MM.1S (cell line): ENCODE measurements at regions not wholly inside any gene's neighbourhood (a gene's known extent, or its start where the extent isn't known, plus 50 kb on each side); places are given as distances from the start of the nearest gene placed in this dataset.

Source experiments
- DNase-seq: peaks from one replicate; pipeline ENCODE4 v3.0.0-alpha.2; 2015
- H2AFZ ChIP-seq: fragments of 300-600 bp; sonication (generic); 2 replicates; pipeline ENCODE4 v1.6.0; 2016; ENCODE audit warnings: antibody characterized with exemption, low read length
- H3F3A ChIP-seq: fragments of 300-600 bp; sonication (generic); 2 replicates; pipeline ENCODE4 v1.6.1; 2016; ENCODE audit warnings: mild to moderate bottlenecking, antibody characterized with exemption, low read length, moderate library complexity, mixed read lengths; ENCODE audit not compliant: insufficient read depth
- H3K27ac ChIP-seq: fragments of 300-600 bp; sonication (generic); 2 replicates; pipeline ENCODE4 v1.5.1; 2016; ENCODE audit warnings: mild to moderate bottlenecking, low read length
- H3K27me3 ChIP-seq: fragments of 300-600 bp; sonication (generic); replicated peaks from 2 replicates; pipeline ENCODE4 v1.6.0; 2016; ENCODE audit warnings: low read length; ENCODE audit not compliant: insufficient read depth
- H3K36me3 ChIP-seq: fragments of 300-600 bp; sonication (generic); replicated peaks from 2 replicates; pipeline ENCODE4 v1.6.1; 2016; ENCODE audit warnings: mild to moderate bottlenecking, low read length, mixed read lengths; ENCODE audit not compliant: insufficient read depth
- H3K4me1 ChIP-seq: fragments of 300-600 bp; sonication (generic); 2 replicates; pipeline ENCODE4 v1.6.1; 2016; ENCODE audit warnings: low read length, mixed read lengths
- H3K4me2 ChIP-seq: fragments of 300-600 bp; sonication (generic); 2 replicates; pipeline ENCODE4 v1.6.0; 2016; ENCODE audit warnings: low read depth, low read length
- H3K4me3 ChIP-seq: fragments of 300-600 bp; sonication (generic); 2 replicates; pipeline ENCODE4 v1.5.1; 2016; ENCODE audit warnings: low read length, mixed read lengths
- H3K79me2 ChIP-seq: fragments of 300-600 bp; sonication (generic); 2 replicates; pipeline ENCODE4 v1.6.1; 2016; ENCODE audit warnings: mixed run types, low read length, mixed read lengths
- H3K9ac ChIP-seq: fragments of 300-600 bp; sonication (generic); 2 replicates; pipeline ENCODE4 v1.6.1; 2016; ENCODE audit warnings: low read length, mixed read lengths
- H3K9me2 ChIP-seq: fragments of 300-600 bp; sonication (generic); replicated peaks from 2 replicates; pipeline ENCODE4 v1.6.1; 2016; ENCODE audit warnings: mild to moderate bottlenecking, low read length, mixed read lengths; ENCODE audit not compliant: insufficient read depth
- H3K9me3 ChIP-seq: fragments of 300-600 bp; sonication (generic); replicated peaks from 2 replicates; pipeline ENCODE4 v1.6.1; 2016; ENCODE audit warnings: mild to moderate bottlenecking, low read length, mixed read lengths; ENCODE audit not compliant: insufficient read depth
- H4K20me1 ChIP-seq: fragments of 300-600 bp; sonication (generic); 2 replicates; pipeline ENCODE4 v1.6.1; 2016; ENCODE audit warnings: mild to moderate bottlenecking, low read length, moderate library complexity, mixed read lengths; ENCODE audit not compliant: insufficient read depth
- CTCF ChIP-seq: fragments of 300-600 bp; sonication (generic); IDR thresholded peaks from 2 replicates; pipeline ENCODE4 v1.5.1; 2016; ENCODE audit warnings: antibody characterized with exemption, low read length, mixed read lengths
- EZH2 ChIP-seq: fragments of 300-600 bp; sonication (generic); optimal IDR thresholded peaks from 2 replicates; pipeline ENCODE3; 2017; ENCODE audit warnings: low read depth, mild to moderate bottlenecking, antibody characterized with exemption, low read length, mixed read lengths
- EZH2phosphoT487 ChIP-seq: fragments of 300-600 bp; sonication (generic); IDR thresholded peaks from 2 replicates; pipeline ENCODE4 v1.6.1; 2018; ENCODE audit warnings: antibody characterized with exemption, low read length

DNA sequence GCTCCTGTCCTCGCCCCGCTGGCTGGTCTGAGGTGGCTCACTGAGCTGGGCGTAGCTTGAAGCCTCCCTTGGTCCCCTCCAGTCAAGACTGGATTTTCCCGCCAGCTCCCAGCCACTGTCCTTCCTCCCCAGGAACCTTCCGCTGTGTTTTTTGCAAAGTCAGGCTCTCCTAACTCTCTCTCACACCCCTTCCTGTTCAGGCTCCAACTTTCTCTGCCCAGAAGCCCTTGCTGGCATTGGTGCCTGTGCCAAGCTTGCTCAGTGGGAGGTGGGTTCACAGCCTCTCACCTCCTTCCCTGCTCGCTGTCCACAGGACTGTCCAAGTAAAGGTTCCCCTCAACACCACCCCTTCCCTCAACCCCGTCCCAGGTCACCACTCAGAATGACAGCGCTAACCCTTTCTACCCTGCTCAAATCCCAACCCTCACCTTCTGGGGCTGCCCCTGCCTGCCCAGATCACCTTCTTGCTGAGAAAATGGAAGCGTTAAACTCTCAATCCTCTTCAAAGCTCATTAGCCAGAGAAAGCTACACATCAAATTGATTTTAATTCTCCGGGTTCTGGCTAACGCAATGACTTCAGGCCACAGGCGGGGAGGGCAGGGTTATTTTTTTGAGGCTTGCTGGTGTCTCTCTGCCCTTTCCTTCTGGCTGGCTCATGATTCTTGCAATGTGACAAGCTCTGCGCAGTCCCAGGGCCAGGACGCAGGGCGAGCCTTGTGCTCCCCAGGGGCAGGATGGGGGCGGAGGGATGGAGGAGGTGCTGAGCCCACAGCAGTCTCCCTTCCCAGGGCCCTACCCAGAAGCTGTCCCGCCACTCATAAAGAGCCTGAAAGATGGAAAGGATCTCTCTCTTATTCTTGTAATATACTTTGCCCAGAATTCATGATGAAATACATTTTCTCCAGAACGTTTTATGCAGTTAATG is 357.2 kb upstream of the TNRC6C start:
- Histone ChIP-seq H3K4me1 (no peaks in the 10 kb centered on the region), H4K20me1 (no peaks in the 10 kb centered on the region), H2AFZ (no peak overlapping the region), H3K9ac (no peak overlapping the region), H3K9me3 (no peaks in the 10 kb centered on the region), H3K27ac (no peak overlapping the region), H3K9me2 (no peaks in the 10 kb centered on the region), H3K79me2 (no peaks in the 10 kb centered on the region), H3F3A (no peaks in the 10 kb centered on the region), H3K36me3 (no peaks in the 10 kb centered on the region), H3K4me2 (no peak overlapping the region), H3K27me3 (no peaks in the 10 kb centered on the region), H3K4me3 (no peak overlapping the region)
- no peak for DNase-seq
- TF ChIP-seq EZH2phosphoT487: no peak
- no peak for TF ChIP-seq CTCF
- TF ChIP-seq EZH2: no peak

DNA sequence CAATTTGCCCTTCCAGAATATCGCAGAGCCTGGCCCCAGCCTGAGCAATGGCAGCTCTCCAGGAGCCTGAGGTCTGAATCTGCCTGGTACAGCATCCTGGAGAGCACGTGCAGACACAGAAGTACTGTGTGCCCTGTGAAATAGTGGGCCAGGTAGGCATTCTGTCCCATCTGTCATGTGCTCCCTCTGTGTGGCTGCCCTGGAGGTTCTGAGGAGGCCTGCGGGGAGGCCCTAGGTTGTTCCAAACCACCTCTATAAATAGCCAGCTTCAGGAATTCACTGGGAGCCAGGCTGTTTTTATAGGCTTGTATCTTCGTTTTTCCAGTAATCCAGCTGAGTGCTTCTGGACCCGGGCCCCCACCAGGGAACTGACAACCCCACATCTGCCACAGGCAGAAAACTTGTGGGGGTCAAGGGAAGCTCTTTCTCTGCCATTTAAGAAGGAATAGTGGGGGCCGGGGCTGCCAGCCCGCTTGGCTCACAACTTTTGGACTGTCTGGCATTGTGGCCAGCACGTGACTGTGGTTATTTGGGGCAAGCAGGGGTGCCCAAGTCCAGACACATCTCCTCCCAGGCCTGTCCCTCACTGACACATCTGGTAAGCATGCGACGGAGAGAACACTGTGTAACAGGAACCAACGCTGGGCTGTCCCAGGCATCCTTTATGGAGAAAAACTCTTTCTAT is 356.3 kb upstream of the TNRC6C start:
- H3K27ac ChIP-seq: no peak overlapping the region
- no peak for DNase-seq
- no peaks in the 10 kb centered on the region for H3K79me2 ChIP-seq
- no peak overlapping the region for H3K9ac ChIP-seq
- H3K9me2 ChIP-seq: no peaks in the 10 kb centered on the region
- no peak overlapping the region for H3K4me3 ChIP-seq
- no peaks in the 10 kb centered on the region for H3K27me3 ChIP-seq
- no peaks in the 10 kb centered on the region for H3K36me3 ChIP-seq
- H3K9me3 ChIP-seq: no peaks in the 10 kb centered on the region
- no peak overlapping the region for H3K4me2 ChIP-seq
- H3F3A ChIP-seq: no peaks in the 10 kb centered on the region
- H4K20me1 ChIP-seq: no peaks in the 10 kb centered on the region
- no peak overlapping the region for H2AFZ ChIP-seq
- H3K4me1 ChIP-seq: no peaks in the 10 kb centered on the region
- no peak for TF ChIP-seq EZH2phosphoT487
- TF ChIP-seq EZH2: no peak
- no peak for TF ChIP-seq CTCF

- Histone ChIP-seq H3F3A (no peaks in the 10 kb centered on the region), H3K9me3 (no peaks in the 10 kb centered on the region), H3K79me2 (no peaks in the 10 kb centered on the region), H2AFZ (no peak overlapping the region), H3K9me2 (no peaks in the 10 kb centered on the region), H3K36me3 (no peaks in the 10 kb centered on the region), H3K9ac (no peak overlapping the region), H3K27ac (no peak overlapping the region), H3K4me1 (no peaks in the 10 kb centered on the region), H3K4me3 (no peak overlapping the region), H3K4me2 (no peak overlapping the region), H4K20me1 (no peaks in the 10 kb centered on the region), H3K27me3 (no peaks in the 10 kb centered on the region)
- no peak for TF ChIP-seq EZH2
- TF ChIP-seq CTCF: no peak
- no peak for TF ChIP-seq EZH2phosphoT487
- DNase-seq: no peak
Measured at GRCh38 chr17:77602883-77603640, 355.4 kb upstream of the TNRC6C start.
